OCI-LY1 (cell line): ENCODE measurements at regions not wholly inside any gene's neighbourhood (a gene's known extent, or its start where the extent isn't known, plus 50 kb on each side); places are given as distances from the start of the nearest gene placed in this dataset.

Experiments
- H2AFZ ChIP-seq: fragments of 200-600 bp; sonication (generic), shearing (Covaris generic); 2 replicates; pipeline ENCODE4 v1.6.0; 2014; ENCODE audit warnings: antibody characterized with exemption, mild to moderate bottlenecking, low read length
- H3F3A ChIP-seq: fragments of 200-600 bp; sonication (generic), shearing (Covaris generic); 2 replicates; pipeline ENCODE4 v1.6.0; 2014; ENCODE audit warnings: mild to moderate bottlenecking, antibody characterized with exemption, low read length, moderate library complexity; ENCODE audit not compliant: insufficient read depth
- H3K27ac ChIP-seq: fragments of 200-600 bp; sonication (generic); 2 replicates; pipeline ENCODE4 v1.5.1; 2014; ENCODE audit warnings: low read length, mixed run types, mild to moderate bottlenecking, low read depth; ENCODE audit not compliant: poor library complexity, severe bottlenecking
- H3K27me3 ChIP-seq: fragments of 200-600 bp; sonication (generic); 2 replicates; pipeline ENCODE4 v1.6.0; 2014; ENCODE audit warnings: antibody characterized with exemption, mild to moderate bottlenecking, low read length, moderate library complexity; ENCODE audit not compliant: insufficient read depth
- H3K36me3 ChIP-seq: fragments of 200-600 bp; sonication (generic); 2 replicates; pipeline ENCODE4 v1.6.1; 2014; ENCODE audit warnings: mild to moderate bottlenecking, antibody characterized with exemption, low read length, moderate library complexity, mixed read lengths; ENCODE audit not compliant: insufficient read depth
- H3K4me1 ChIP-seq: fragments of 200-600 bp; sonication (generic); 2 replicates; pipeline ENCODE4 v1.5.1; 2014; ENCODE audit warnings: mild to moderate bottlenecking, low read length, moderate library complexity; ENCODE audit not compliant: insufficient read depth, severe bottlenecking
- H3K4me2 ChIP-seq: fragments of 200-600 bp; sonication (generic), shearing (Covaris generic); 2 replicates; pipeline ENCODE4 v1.6.1; 2014; ENCODE audit warnings: low read length
- H3K4me3 ChIP-seq: fragments of 200-600 bp; sonication (generic); 2 replicates; pipeline ENCODE4 v1.5.1; 2014; ENCODE audit warnings: low read length, low read depth, mild to moderate bottlenecking, mixed read lengths; ENCODE audit not compliant: poor library complexity, severe bottlenecking
- H3K79me2 ChIP-seq: fragments of 200-600 bp; shearing (Covaris generic); 2 replicates; pipeline ENCODE4 v1.6.1; 2016; ENCODE audit warnings: mixed run types, low read length, mixed read lengths; ENCODE audit not compliant: insufficient read depth
- H3K9ac ChIP-seq: fragments of 200-600 bp; sonication (generic), shearing (Covaris generic); 2 replicates; pipeline ENCODE4 v1.6.1; 2014; ENCODE audit warnings: mild to moderate bottlenecking, low read length, mixed read lengths
- H3K9me2 ChIP-seq: fragments of 200-600 bp; sonication (generic), shearing (Covaris generic); 2 replicates; pipeline ENCODE4 v1.6.1; 2014; ENCODE audit warnings: low read depth, mild to moderate bottlenecking, low read length, mixed read lengths
- H3K9me3 ChIP-seq: fragments of 200-600 bp; shearing (Covaris generic); 2 replicates; pipeline ENCODE4 v1.6.1; 2014; ENCODE audit warnings: low read length, mixed read lengths
- H4K20me1 ChIP-seq: fragments of 200-600 bp; sonication (generic), shearing (Covaris generic); 2 replicates; pipeline ENCODE4 v1.6.0; 2016; ENCODE audit warnings: mild to moderate bottlenecking, low read length; ENCODE audit not compliant: insufficient read depth
- CTCF ChIP-seq: fragments of 200-600 bp; sonication (generic), shearing (Covaris generic); IDR thresholded peaks from 2 replicates; pipeline ENCODE4 v1.5.1; 2017; ENCODE audit warnings: mild to moderate bottlenecking, antibody characterized with exemption, low read length, moderate library complexity, mixed read lengths
- EZH2 ChIP-seq: fragments of 200-600 bp; sonication (generic), shearing (Covaris generic); IDR thresholded peaks from 2 replicates; pipeline ENCODE4 v1.8.0; 2017; ENCODE audit warnings: borderline replicate concordance, mixed run types, mild to moderate bottlenecking, antibody characterized with exemption, low read length, moderate library complexity, mixed read lengths

- no peak overlapping the region for H3K9ac ChIP-seq
- H3K4me1 ChIP-seq, result no peaks in the 10 kb centered on the region
- TF ChIP-seq CTCF, result no peak
- TF ChIP-seq EZH2, result no peak
- no peaks in the 10 kb centered on the region for H3F3A ChIP-seq
- H2AFZ ChIP-seq, result no peak overlapping the region
- no peak overlapping the region for H3K4me3 ChIP-seq
- no peaks in the 10 kb centered on the region for H3K27me3 ChIP-seq
- no peaks in the 10 kb centered on the region for H3K9me2 ChIP-seq
- H3K4me2 ChIP-seq, result no peak overlapping the region
- H3K79me2 ChIP-seq, result no peaks in the 10 kb centered on the region
- no peaks in the 10 kb centered on the region for H3K9me3 ChIP-seq
- no peaks in the 10 kb centered on the region for H4K20me1 ChIP-seq
- H3K27ac ChIP-seq, result no peak overlapping the region
- H3K36me3 ChIP-seq, result no peaks in the 10 kb centered on the region
These were observed 60.3 kb upstream of the CHRNA7 start for GRCh38 chr15:31970007-31970406.

- H2AFZ ChIP-seq, result no peak overlapping the region
- H3K79me2 ChIP-seq, result no peaks in the 10 kb centered on the region
- H3K4me3 ChIP-seq, result no peak overlapping the region
- no peaks in the 10 kb centered on the region for H3K9me2 ChIP-seq
- H3K4me1 ChIP-seq, result no peaks in the 10 kb centered on the region
- no peak overlapping the region for H3K27ac ChIP-seq
- TF ChIP-seq EZH2 (no peak), CTCF (no peak)
- H3K9me3 ChIP-seq, result no peaks in the 10 kb centered on the region
- H3F3A ChIP-seq, result no peaks in the 10 kb centered on the region
- no peaks in the 10 kb centered on the region for H3K27me3 ChIP-seq
- H3K36me3 ChIP-seq, result no peaks in the 10 kb centered on the region
- H3K4me2 ChIP-seq, result no peak overlapping the region
- H3K9ac ChIP-seq, result no peak overlapping the region
- no peaks in the 10 kb centered on the region for H4K20me1 ChIP-seq
These were observed 57.1 kb upstream of the CHRNA7 start for GRCh38 chr15:31973197-31973596.

GRCh38 chr15:31974154-31974794, 56.0 kb upstream of the CHRNA7 start:
- no peak overlapping the region for H2AFZ ChIP-seq

More at GRCh38 chr15:31974154-31974794, 56.0 kb upstream of the CHRNA7 start:
- Histone ChIP-seq H3K4me2 (no peak overlapping the region), H3K4me1 (no peaks in the 10 kb centered on the region), H3F3A (no peaks in the 10 kb centered on the region), H3K9me2 (no peaks in the 10 kb centered on the region), H4K20me1 (no peaks in the 10 kb centered on the region), H3K4me3 (no peak overlapping the region), H3K36me3 (no peaks in the 10 kb centered on the region), H3K79me2 (no peaks in the 10 kb centered on the region), H3K9ac (no peak overlapping the region), H3K27ac (no peak overlapping the region), H3K9me3 (no peaks in the 10 kb centered on the region), H3K27me3 (no peaks in the 10 kb centered on the region)
- no peak for TF ChIP-seq EZH2
